Raji (cell line): ENCODE measurements at regions not wholly inside any gene's neighbourhood (a gene's known extent, or its start where the extent isn't known, plus 50 kb on each side); places are given as distances from the start of the nearest gene placed in this dataset.

Experiments used
- POLR2A ChIP-seq: IDR thresholded peaks from 2 replicates; pipeline ENCODE4 v1.6.1; 2011; ENCODE audit warnings: low read depth, low read length, control low read depth; ENCODE audit not compliant: insufficient read depth

GRCh38 chr4:56731857-56732256, 50.8 kb upstream of the HOPX start:
- no peak for TF ChIP-seq POLR2A
